Neural progenitor cell (in vitro differentiated cells): ENCODE measurements at regions not wholly inside any gene's neighbourhood (a gene's known extent, or its start where the extent isn't known, plus 50 kb on each side); places are given as distances from the start of the nearest gene placed in this dataset.

Experiments used
- DNase-seq: peaks from one replicate; pipeline ENCODE4 v3.0.0-alpha.2; 2016; ENCODE audit warnings: low spot score
- H2AFZ ChIP-seq: fragments of 200-600 bp; sonication (generic); replicated peaks from 2 replicates; pipeline ENCODE4 v1.6.1; 2016; ENCODE audit warnings: antibody characterized with exemption
- H3F3A ChIP-seq: fragments of 200-600 bp; sonication (generic); 2 replicates; pipeline ENCODE4 v1.6.1; 2016; ENCODE audit warnings: antibody characterized with exemption, low read depth
- H3K27ac ChIP-seq: fragments of 200-600 bp; sonication (generic); 2 replicates; pipeline ENCODE4 v1.5.1; 2016; ENCODE audit warnings: mild to moderate bottlenecking
- H3K27me3 ChIP-seq: fragments of 200-600 bp; sonication (generic); 2 replicates; pipeline ENCODE4 v1.6.1; 2016; ENCODE audit warnings: mild to moderate bottlenecking, moderate library complexity
- H3K36me3 ChIP-seq: fragments of 200-600 bp; sonication (generic); 2 replicates; pipeline ENCODE4 v1.5.1; 2016
- H3K4me1 ChIP-seq: fragments of 200-600 bp; sonication (generic); 2 replicates; pipeline ENCODE4 v1.6.1; 2016; ENCODE audit warnings: mixed run types
- H3K4me2 ChIP-seq: fragments of 200-600 bp; sonication (generic); 2 replicates; pipeline ENCODE4 v1.6.1; 2016
- H3K4me3 ChIP-seq: fragments of 200-600 bp; sonication (generic); 2 replicates; pipeline ENCODE4 v1.5.1; 2016
- H3K79me2 ChIP-seq: fragments of 200-600 bp; sonication (generic); 2 replicates; pipeline ENCODE4 v1.6.1; 2016; ENCODE audit warnings: low read depth
- H3K9ac ChIP-seq: fragments of 200-600 bp; sonication (generic); 2 replicates; pipeline ENCODE4 v1.6.1; 2016
- H3K9me3 ChIP-seq: fragments of 200-600 bp; sonication (generic); 2 replicates; pipeline ENCODE4 v1.5.1; 2016; ENCODE audit warnings: low read depth
- H4K20me1 ChIP-seq: fragments of 200-600 bp; sonication (generic); 2 replicates; pipeline ENCODE4 v1.6.1; 2016; ENCODE audit warnings: low read depth
- H3K27ac Mint-ChIP-seq: 3 replicates; pipeline ENCODE4 v1.8.0; 2021; ENCODE audit warnings: mixed read lengths
- H3K27me3 Mint-ChIP-seq: 2 replicates; pipeline ENCODE4 v1.8.0; 2022; ENCODE audit warnings: low read depth, mild to moderate bottlenecking, inconsistent platforms, moderate library complexity, mixed read lengths; ENCODE audit not compliant: insufficient read depth
- H3K36me3 Mint-ChIP-seq: 3 replicates; pipeline ENCODE4 v1.8.0; 2021; ENCODE audit warnings: mixed read lengths
- H3K4me1 Mint-ChIP-seq: 3 replicates; pipeline ENCODE4 v1.8.0; 2021; ENCODE audit warnings: mixed read lengths
- H3K4me3 Mint-ChIP-seq: 3 replicates; pipeline ENCODE4 v1.8.0; 2021; ENCODE audit warnings: mild to moderate bottlenecking, moderate library complexity, mixed read lengths
- H3K9me3 Mint-ChIP-seq: 3 replicates; pipeline ENCODE4 v1.8.0; 2020; ENCODE audit warnings: mixed read lengths
- EZH2 ChIP-seq: fragments of 200-600 bp; sonication (generic); IDR thresholded peaks from 2 replicates; pipeline ENCODE4 v1.6.1; 2017; ENCODE audit warnings: antibody characterized with exemption, mild to moderate bottlenecking, moderate library complexity
- EZH2phosphoT487 ChIP-seq: fragments of 200-600 bp; sonication (generic); IDR thresholded peaks from 2 replicates; pipeline ENCODE4 v1.6.1; 2017; ENCODE audit warnings: antibody characterized with exemption
- TF ChIP-seq, protein P1 (sequence below): fragments of 200-600 bp; sonication (generic); IDR thresholded peaks from 2 replicates; pipeline ENCODE4 v1.5.1; 2017; ENCODE audit warnings: antibody characterized with exemption, mild to moderate bottlenecking

DNA sequence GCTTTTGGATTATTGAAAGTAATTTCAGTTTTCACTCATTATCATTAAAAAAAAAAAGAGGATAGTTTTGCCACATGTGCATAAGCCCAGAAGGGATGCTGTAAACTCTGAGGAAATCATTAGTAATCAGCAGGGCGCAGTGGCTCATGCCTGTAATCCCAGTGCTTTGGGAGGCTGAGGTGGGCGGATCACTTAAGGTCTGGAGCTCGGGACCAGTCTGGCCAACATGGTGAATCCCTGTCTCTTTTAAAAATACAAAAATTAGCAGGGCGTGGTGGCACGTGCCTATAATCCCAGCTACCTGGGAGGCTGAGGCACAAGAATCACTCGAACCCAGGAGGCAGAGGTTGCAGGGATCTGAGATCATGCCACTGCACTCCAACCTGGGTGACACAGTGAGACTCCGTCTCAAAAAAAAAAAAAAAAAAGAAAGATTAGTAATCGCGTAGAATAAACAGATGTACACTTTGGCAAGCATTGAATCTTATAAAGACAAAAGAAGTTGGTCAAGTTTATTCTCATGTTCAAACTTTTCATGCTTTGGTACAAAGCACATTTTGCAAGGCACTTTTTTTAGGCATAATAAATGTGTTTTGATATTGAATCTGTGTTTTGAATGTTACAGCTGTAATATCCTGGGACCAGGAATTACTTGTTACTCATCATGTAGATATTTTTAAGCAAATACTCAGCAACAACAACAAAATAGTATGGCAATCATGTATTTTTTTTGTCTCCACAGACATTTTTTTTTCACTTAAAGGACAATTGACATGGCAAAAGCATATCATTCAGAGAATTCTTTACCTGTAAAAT, 93.2 kb upstream of the AGTR1 start:
- TF ChIP-seq, protein P1, sequence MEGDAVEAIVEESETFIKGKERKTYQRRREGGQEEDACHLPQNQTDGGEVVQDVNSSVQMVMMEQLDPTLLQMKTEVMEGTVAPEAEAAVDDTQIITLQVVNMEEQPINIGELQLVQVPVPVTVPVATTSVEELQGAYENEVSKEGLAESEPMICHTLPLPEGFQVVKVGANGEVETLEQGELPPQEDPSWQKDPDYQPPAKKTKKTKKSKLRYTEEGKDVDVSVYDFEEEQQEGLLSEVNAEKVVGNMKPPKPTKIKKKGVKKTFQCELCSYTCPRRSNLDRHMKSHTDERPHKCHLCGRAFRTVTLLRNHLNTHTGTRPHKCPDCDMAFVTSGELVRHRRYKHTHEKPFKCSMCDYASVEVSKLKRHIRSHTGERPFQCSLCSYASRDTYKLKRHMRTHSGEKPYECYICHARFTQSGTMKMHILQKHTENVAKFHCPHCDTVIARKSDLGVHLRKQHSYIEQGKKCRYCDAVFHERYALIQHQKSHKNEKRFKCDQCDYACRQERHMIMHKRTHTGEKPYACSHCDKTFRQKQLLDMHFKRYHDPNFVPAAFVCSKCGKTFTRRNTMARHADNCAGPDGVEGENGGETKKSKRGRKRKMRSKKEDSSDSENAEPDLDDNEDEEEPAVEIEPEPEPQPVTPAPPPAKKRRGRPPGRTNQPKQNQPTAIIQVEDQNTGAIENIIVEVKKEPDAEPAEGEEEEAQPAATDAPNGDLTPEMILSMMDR, result no peak
- TF ChIP-seq EZH2, result no peak
- TF ChIP-seq EZH2phosphoT487, result no peak
- no peaks in the 10 kb centered on the region for H3K79me2 ChIP-seq

DNA sequence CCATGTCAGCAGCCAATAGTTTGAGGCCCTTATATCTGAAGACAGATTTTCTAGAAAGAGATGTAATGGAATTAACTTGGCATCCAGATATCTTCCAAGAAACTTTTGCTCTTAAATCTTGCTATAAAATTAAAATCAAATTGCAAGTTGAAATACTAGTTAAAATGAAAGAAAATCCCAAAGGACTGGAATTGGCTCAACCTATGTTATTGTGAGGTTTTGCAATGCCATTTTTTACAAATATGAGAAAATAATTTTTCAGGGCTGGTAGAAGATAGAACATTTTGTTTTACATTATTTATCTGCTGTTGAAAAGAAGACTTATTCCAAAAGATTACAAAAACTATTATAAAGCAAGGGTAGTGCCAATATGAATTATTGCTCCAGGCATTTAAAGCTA, 92.2 kb upstream of the AGTR1 start:
- Histone ChIP-seq H3K4me2 (no peak overlapping the region), H3K36me3 (no peaks in the 10 kb centered on the region), H3K27me3 (no peaks in the 10 kb centered on the region), H3K4me1 (no peaks in the 10 kb centered on the region), H3K9ac (no peak overlapping the region), H3K79me2 (no peaks in the 10 kb centered on the region), H3K27ac (no peak overlapping the region), H4K20me1 (no peaks in the 10 kb centered on the region), H3K9me3 (no peaks in the 10 kb centered on the region), H3F3A (no peaks in the 10 kb centered on the region), H2AFZ (no peak overlapping the region), H3K4me3 (no peak overlapping the region)
- H3K27ac Mint-ChIP-seq, result no peak overlapping the region
- TF ChIP-seq EZH2, result no peak
- TF ChIP-seq, protein P1, result no peak
- no peaks in the 10 kb centered on the region for H3K36me3 Mint-ChIP-seq
- H3K9me3 Mint-ChIP-seq, result no peaks in the 10 kb centered on the region
- no peak for DNase-seq
- no peaks in the 10 kb centered on the region for H3K27me3 Mint-ChIP-seq
- H3K4me3 Mint-ChIP-seq, result no peak overlapping the region
- H3K4me1 Mint-ChIP-seq, result peaks cover 7% of the 10 kb centered on the region

More for the DNA sequence above, 93.2 kb upstream of the AGTR1 start:
- Histone ChIP-seq H3K27ac (no peak overlapping the region), H2AFZ (no peak overlapping the region), H3K4me3 (no peak overlapping the region), H3K27me3 (no peaks in the 10 kb centered on the region), H3K4me2 (no peak overlapping the region), H3K9ac (no peak overlapping the region), H3K36me3 (no peaks in the 10 kb centered on the region), H4K20me1 (no peaks in the 10 kb centered on the region), H3K9me3 (no peaks in the 10 kb centered on the region), H3F3A (no peaks in the 10 kb centered on the region), H3K4me1 (no peaks in the 10 kb centered on the region)
- H3K27me3 Mint-ChIP-seq, result no peaks in the 10 kb centered on the region
- H3K9me3 Mint-ChIP-seq, result no peaks in the 10 kb centered on the region
- peaks cover 7% of the 10 kb centered on the region for H3K4me1 Mint-ChIP-seq
- no peak for DNase-seq
- H3K27ac Mint-ChIP-seq, result no peak overlapping the region
- H3K36me3 Mint-ChIP-seq, result no peaks in the 10 kb centered on the region
- H3K4me3 Mint-ChIP-seq, result no peak overlapping the region

DNA sequence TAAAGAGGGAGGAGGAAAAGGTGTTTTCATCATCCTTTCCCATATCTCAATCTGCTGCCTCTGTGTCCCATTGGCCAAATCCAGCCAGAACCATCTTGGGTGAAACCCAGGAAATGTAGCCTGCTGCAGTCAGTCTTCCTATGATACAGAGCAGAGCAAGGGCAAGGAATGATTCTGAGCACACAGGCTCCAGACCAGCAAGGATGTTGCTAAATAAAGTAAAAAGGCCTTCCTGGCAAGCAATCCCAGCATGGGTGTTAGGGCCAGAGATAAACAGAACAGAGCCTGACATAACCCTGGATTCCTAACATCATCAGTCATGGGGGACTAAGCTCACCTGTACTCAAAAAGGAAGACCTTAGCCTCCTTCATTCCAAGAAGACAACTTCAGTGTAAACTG, 90.7 kb upstream of the AGTR1 start:
- Mint-ChIP-seq H3K36me3 (no peaks in the 10 kb centered on the region), H3K4me3 (no peak overlapping the region), H3K27ac (no peak overlapping the region), H3K4me1 (no peaks in the 10 kb centered on the region), H3K9me3 (no peaks in the 10 kb centered on the region), H3K27me3 (no peaks in the 10 kb centered on the region)
- TF ChIP-seq, protein P1, result no peak
- no peak for TF ChIP-seq EZH2phosphoT487
- TF ChIP-seq EZH2, result no peak
- Histone ChIP-seq H3K4me1 (no peaks in the 10 kb centered on the region), H3K4me2 (no peak overlapping the region), H3K79me2 (no peaks in the 10 kb centered on the region), H3K9ac (no peak overlapping the region), H3K4me3 (no peak overlapping the region), H2AFZ (no peak overlapping the region), H3K27ac (no peak overlapping the region), H4K20me1 (no peaks in the 10 kb centered on the region), H3F3A (no peaks in the 10 kb centered on the region), H3K36me3 (no peaks in the 10 kb centered on the region), H3K27me3 (no peaks in the 10 kb centered on the region), H3K9me3 (no peaks in the 10 kb centered on the region)
- no peak for DNase-seq
